HepG2 (cell line): ENCODE measurements at regions not wholly inside any gene's neighbourhood (a gene's known extent, or its start where the extent isn't known, plus 50 kb on each side); places are given as distances from the start of the nearest gene placed in this dataset.
"Not testable (repeated sequence)": the region's sequence is repeated elsewhere in the genome, so short reads cannot be mapped to it uniquely, and the experiment has no call there.

Experiments used
- ATAC-seq: fragments of 200-7000 bp; cut with Tn5 transposase; 3 replicates; pipeline ENCODE4 v1.9.1; 2020; ENCODE audit warnings: mild to moderate bottlenecking, moderate library complexity
- BruUV-seq: library from RNA; stranded (reverse); fragments of 400-500 nt; replicated peaks from 2 replicates; lab custom pipeline; 2021; lab: Mats Ljungman, UMichigan
- CTCF ChIA-PET: fragments of 300-600 bp; formaldehyde crosslinking; extraction: SDS; loops from one replicate; lab custom pipeline; 2021; ENCODE audit warnings: low total read pairs, inconsistent platforms, low intra/inter-chr PET ratio; lab: Yijun Ruan, JAX
- POLR2A ChIA-PET: fragments of 350-600 bp; sonication (Branson Sonifier 250); formaldehyde crosslinking; loops from one replicate; lab custom pipeline; 2020; ENCODE audit warnings: antibody characterized with exemption, inconsistent platforms; lab: Yijun Ruan, JAX
- DNase-seq: peaks from one replicate; pipeline ENCODE4 v3.0.0-alpha.2; 2015; ENCODE audit warnings: low spot score
- FAIRE-seq: peaks from 3 replicates; lab custom pipeline; 2011; peaks lifted over from hg19 to GRCh38; lab: Jason Lieb, UNC
- H2AFZ ChIP-seq: one replicate; pipeline ENCODE4 v1.6.1; 2011; ENCODE audit warnings: low read length, inconsistent platforms
- H3K27ac ChIP-seq: fragments of 300-600 bp; 3 replicates; pipeline ENCODE4 v1.8.0; 2011; ENCODE audit warnings: mixed run types, mild to moderate bottlenecking, mixed read lengths, low read length, inconsistent platforms; ENCODE audit not compliant: insufficient read depth; ENCODE audit errors: extremely low read length
- H3K27me3 ChIP-seq, 2 experiments: fragments of 200-600 bp in 1 of 2; 2 replicates in 1 of 2; 3 replicates in 1 of 2; pipeline versions ENCODE4 v1.6.0 to v1.8.0; 2011; ENCODE audit warnings: low read length in 2 of 2, mild to moderate bottlenecking in 2 of 2, moderate library complexity in 2 of 2, inconsistent platforms in 1 of 2; ENCODE audit not compliant: insufficient read depth in 2 of 2, control insufficient read depth in 1 of 2
- H3K36me3 ChIP-seq, 2 experiments: fragments of 200-600 bp in 1 of 2; replicated peaks in 1 of 2; 2 replicates in 1 of 2; 3 replicates in 1 of 2; pipeline versions ENCODE4 v1.5.1 to v1.8.0; 2011; ENCODE audit warnings: low read length in 2 of 2, inconsistent platforms in 1 of 2; ENCODE audit not compliant: insufficient read depth in 2 of 2, control insufficient read depth in 1 of 2
- H3K4me1 ChIP-seq: 2 replicates; pipeline ENCODE4 v1.5.1; 2012; ENCODE audit warnings: low read length, inconsistent platforms; ENCODE audit not compliant: insufficient read depth
- H3K4me2 ChIP-seq: 2 replicates; pipeline ENCODE4 v1.6.0; 2011; ENCODE audit warnings: low read depth, low read length, inconsistent platforms
- H3K4me3 ChIP-seq, 3 experiments: fragments of 200-600 bp in 1 of 3; sonication (generic), shearing (Covaris generic) in 1 of 3; replicated peaks in 1 of 3; 2 replicates each; pipeline ENCODE4 v1.5.1; 2011 to 2016; ENCODE audit warnings: low read length in 3 of 3, inconsistent platforms in 2 of 3, low read depth in 2 of 3, mild to moderate bottlenecking in 2 of 3, control low read depth in 1 of 3, mixed read lengths in 1 of 3; ENCODE audit not compliant: insufficient read depth in 1 of 3
- H3K79me2 ChIP-seq: one replicate; pipeline ENCODE4 v1.6.1; 2011; ENCODE audit warnings: low read length, inconsistent platforms; ENCODE audit not compliant: insufficient read depth
- H3K9ac ChIP-seq: 2 replicates; pipeline ENCODE4 v1.6.0; 2011; ENCODE audit warnings: mild to moderate bottlenecking, low read depth, low read length, inconsistent platforms; ENCODE audit not compliant: insufficient read depth
- H3K9me3 ChIP-seq: 2 replicates; pipeline ENCODE4 v1.5.1; 2012; ENCODE audit warnings: mild to moderate bottlenecking, low read length
- H4K20me1 ChIP-seq: 2 replicates; pipeline ENCODE4 v1.6.0; 2011; ENCODE audit warnings: inconsistent platforms, mild to moderate bottlenecking, low read length, moderate library complexity; ENCODE audit not compliant: insufficient read depth
- WGBS: methylation state at CpG from one replicate; pipeline ENCODE4 v1.1.6; 2017; ENCODE audit warnings: low lambda C conversion rate; 5-methylcytosine and 5-hydroxymethylcytosine counted together
- in situ Hi-C: cut with HindIII; loops from 2 replicates; pipeline ENCODE4 v1.10.0; 2017; ENCODE audit warnings: low pct_unique_long_range_greater_than_20kb; ENCODE audit not compliant: extremely low pct_ligation_motif_present
- intact Hi-C: fragments of 100-400 bp; cut with micrococcal nuclease; formaldehyde crosslinking; loops from one replicate; pipeline ENCODE4 v1.10.0; 2022; ENCODE audit not compliant: unreplicated experiment

DNA sequence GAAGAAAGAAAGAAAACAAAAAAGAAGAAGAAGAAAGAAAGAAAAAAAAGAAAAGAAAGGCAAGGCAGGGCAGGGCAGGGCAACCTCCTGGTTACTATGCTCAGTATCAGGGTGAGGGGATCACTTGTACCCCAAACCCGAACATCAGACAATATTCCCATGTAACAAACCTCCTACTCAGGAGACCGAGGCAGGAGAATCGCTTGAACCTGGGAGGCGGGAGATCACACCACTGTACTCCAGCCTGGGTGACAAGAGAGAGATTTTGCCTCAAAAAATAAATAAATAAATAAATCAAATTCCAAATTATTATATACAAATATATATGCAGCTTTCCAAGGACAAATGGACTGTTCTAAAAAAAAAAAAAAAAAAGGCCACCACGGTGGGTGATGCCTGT is 138.8 kb upstream of the TPTE start:
- BruUV-seq, H3K36me3 ChIP-seq, in situ Hi-C loops, CTCF ChIA-PET, ATAC-seq, H3K4me1 ChIP-seq, DNase-seq, H3K27ac ChIP-seq, H3K9ac ChIP-seq, H2AFZ ChIP-seq, H4K20me1 ChIP-seq, H3K4me2 ChIP-seq, H3K27me3 ChIP-seq, H3K79me2 ChIP-seq, POLR2A ChIA-PET, H3K4me3 ChIP-seq, intact Hi-C loops, FAIRE-seq: not testable (repeated sequence)
- WGBS = 10% methylated on average over 5 of the region's 5 CpGs
- peaks cover 93% of the 10 kb centered on the region for H3K9me3 ChIP-seq

DNA sequence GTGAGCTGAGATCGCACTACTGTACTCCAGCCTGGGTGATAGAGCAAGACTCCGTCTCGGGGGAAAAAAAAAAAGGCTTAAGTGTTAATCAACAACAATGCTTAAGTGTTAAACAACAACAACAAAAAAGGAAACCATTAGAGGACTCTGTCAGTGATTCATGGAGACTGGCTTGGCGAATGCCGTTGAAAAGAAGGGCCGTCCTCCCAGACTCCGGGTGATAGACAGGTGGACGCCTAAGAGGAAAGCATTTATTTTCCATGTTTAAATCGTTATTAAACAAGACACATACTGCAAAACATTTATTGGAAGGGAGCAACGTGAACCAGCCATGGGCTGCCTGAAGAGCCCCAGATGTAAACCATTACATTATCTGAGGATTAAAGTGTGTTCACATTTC is 137.8 kb upstream of the TPTE start:
- peaks cover 94% of the 10 kb centered on the region for H3K9me3 ChIP-seq
- FAIRE-seq, in situ Hi-C loops, H3K36me3 ChIP-seq, H3K79me2 ChIP-seq, intact Hi-C loops, H3K27me3 ChIP-seq, H3K9ac ChIP-seq, H3K4me2 ChIP-seq, ATAC-seq, H3K4me1 ChIP-seq, BruUV-seq, POLR2A ChIA-PET, DNase-seq, H3K27ac ChIP-seq, H3K4me3 ChIP-seq, H4K20me1 ChIP-seq, H2AFZ ChIP-seq, CTCF ChIA-PET: not testable (repeated sequence)
- 37% methylated on average over 10 of the region's 10 CpGs for WGBS

GRCh38 chr21:10384304-10384861 is 137.0 kb upstream of the TPTE start:
- FAIRE-seq, H3K36me3 ChIP-seq, H3K79me2 ChIP-seq, in situ Hi-C loops, H3K4me2 ChIP-seq, H3K4me3 ChIP-seq, H3K9ac ChIP-seq, BruUV-seq, H4K20me1 ChIP-seq, H3K4me1 ChIP-seq, ATAC-seq, DNase-seq, CTCF ChIA-PET, POLR2A ChIA-PET, H2AFZ ChIP-seq, H3K27me3 ChIP-seq, H3K27ac ChIP-seq, intact Hi-C loops: not testable (repeated sequence)
- H3K9me3 ChIP-seq = peaks cover 91% of the 10 kb centered on the region
- 0% methylated on average over 3 of the region's 3 CpGs for WGBS

DNA sequence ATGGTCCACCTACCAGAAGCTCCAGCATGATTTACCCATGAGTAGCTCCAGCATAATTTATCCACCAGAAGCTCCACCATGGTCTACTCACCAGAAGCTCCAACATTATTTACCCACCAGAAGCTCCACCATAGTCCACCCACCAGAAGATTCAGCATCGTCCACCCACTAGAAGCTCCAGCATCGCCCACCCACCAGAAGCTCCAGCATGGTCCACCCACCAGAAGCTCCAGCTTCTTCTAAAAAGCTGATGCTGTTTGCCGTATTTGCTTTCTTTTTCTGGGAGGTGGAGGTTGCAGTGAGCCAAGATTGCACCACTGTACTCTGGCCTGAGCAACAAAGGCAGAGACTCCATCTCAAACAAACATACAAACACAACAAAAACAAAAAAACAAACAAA is 136.2 kb upstream of the TPTE start:
- CTCF ChIA-PET, H3K4me2 ChIP-seq, intact Hi-C loops, H3K27me3 ChIP-seq, H3K36me3 ChIP-seq, DNase-seq, H3K79me2 ChIP-seq, H3K4me3 ChIP-seq, FAIRE-seq, POLR2A ChIA-PET, H3K4me1 ChIP-seq, ATAC-seq, H3K27ac ChIP-seq, H3K9ac ChIP-seq, H4K20me1 ChIP-seq, in situ Hi-C loops, H2AFZ ChIP-seq, BruUV-seq: not testable (repeated sequence)
- 17% methylated on average over 3 of the region's 3 CpGs for WGBS
- peaks cover 91% of the 10 kb centered on the region for H3K9me3 ChIP-seq
